Thyroid gland (tissue), 4 donors: ENCODE measurements at regions not wholly inside any gene's neighbourhood (a gene's known extent, or its start where the extent isn't known, plus 50 kb on each side); places are given as distances from the start of the nearest gene placed in this dataset.

ENCODE experiments used
- CTCF ChIP-seq, 6 experiments: fragments of 200-600 bp in 3 of 6; fragments of 450-650 bp in 3 of 6; sonication (generic) in 3 of 6; IDR thresholded peaks; one replicate each; pipeline ENCODE4 v1.5.1; 2016 to 2019; ENCODE audit warnings: antibody characterized with exemption in 6 of 6, mild to moderate bottlenecking in 2 of 6, inconsistent platforms in 1 of 6, moderate library complexity in 1 of 6
- POLR2A ChIP-seq, 2 donors: fragments of 450-650 bp; IDR thresholded peaks; one replicate each; pipeline ENCODE4 v1.6.1; 2017; ENCODE audit warnings: antibody characterized with exemption in 2 of 2, mild to moderate bottlenecking in 2 of 2, moderate library complexity in 1 of 2

DNA sequence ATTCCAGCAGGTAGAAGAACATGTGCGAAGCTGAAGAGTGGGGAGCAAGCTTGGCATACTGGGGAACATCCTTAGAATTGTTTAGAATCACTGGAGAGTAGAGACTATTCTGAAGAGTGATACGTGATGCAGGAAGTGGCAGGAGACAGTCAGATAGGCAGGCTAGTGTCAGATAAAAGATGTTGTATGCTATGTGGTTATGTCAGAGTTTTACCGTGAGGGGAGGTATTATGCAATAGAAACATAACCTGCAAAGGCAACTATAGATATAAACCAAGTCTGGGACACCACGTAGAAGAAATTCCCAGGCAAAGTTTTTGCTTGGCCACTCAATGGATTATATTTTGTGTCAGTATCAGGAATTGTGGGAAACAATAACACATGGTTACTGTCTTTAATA lies 62.0 kb upstream of the ZSWIM2 start:
- no peak for TF ChIP-seq CTCF (IDR thresholded peaks at IDR 0.05)
- no peak for TF ChIP-seq POLR2A (IDR thresholded peaks at IDR 0.05)
